MM.1S (cell line): ENCODE measurements at regions not wholly inside any gene's neighbourhood (a gene's known extent, or its start where the extent isn't known, plus 50 kb on each side); places are given as distances from the start of the nearest gene placed in this dataset.
"Not testable (repeated sequence)": the region's sequence is repeated elsewhere in the genome, so short reads cannot be mapped to it uniquely, and the experiment has no call there.

Experiments used
- CTCF ChIP-seq: fragments of 300-600 bp; sonication (generic); IDR thresholded peaks from 2 replicates; pipeline ENCODE4 v1.5.1; 2016; ENCODE audit warnings: antibody characterized with exemption, low read length, mixed read lengths
- EZH2 ChIP-seq: fragments of 300-600 bp; sonication (generic); optimal IDR thresholded peaks from 2 replicates; pipeline ENCODE3; 2017; ENCODE audit warnings: low read depth, mild to moderate bottlenecking, antibody characterized with exemption, low read length, mixed read lengths
- EZH2phosphoT487 ChIP-seq: fragments of 300-600 bp; sonication (generic); IDR thresholded peaks from 2 replicates; pipeline ENCODE4 v1.6.1; 2018; ENCODE audit warnings: antibody characterized with exemption, low read length

GRCh38 chr1:193437333-193437732 lies 250.9 kb upstream of the B3GALT2 start:
- not testable (repeated sequence) for TF ChIP-seq CTCF, EZH2phosphoT487, EZH2
